K562 (cell line): ENCODE measurements at regions not wholly inside any gene's neighbourhood (a gene's known extent, or its start where the extent isn't known, plus 50 kb on each side); places are given as distances from the start of the nearest gene placed in this dataset.
A peak's percentile ranks its signal among the peaks of the same experiment; 100 is the strongest.

Experiments
- ATAC-seq: fragments of 200-7000 bp; cut with Tn5 transposase; 3 replicates; pipeline ENCODE4 v1.9.1; 2020; ENCODE audit warnings: moderate library complexity
- BruUV-seq: library from RNA; stranded (reverse); fragments of 400-500 nt; replicated peaks from 2 replicates; lab custom pipeline; 2021; lab: Mats Ljungman, UMichigan
- CTCF ChIA-PET: fragments of 300-600 bp; formaldehyde crosslinking; extraction: SDS; loops from one replicate; lab custom pipeline; 2021; ENCODE audit warnings: low intra/inter-chr PET ratio; lab: Yijun Ruan, JAX
- POLR2A ChIA-PET: fragments of 300-600, 350-650 bp; sonication (Branson Sonifier 250); formaldehyde crosslinking; extraction: SDS; loops from one replicate; lab custom pipeline; 2021; ENCODE audit warnings: antibody characterized with exemption, inconsistent platforms; lab: Yijun Ruan, JAX
- DNase-seq, 4 experiments: peaks; one replicate each; pipeline versions ENCODE4 v3.0.0 to v3.0.0-alpha.2; 2011 to 2018; ENCODE audit warnings: low spot score in 3 of 4, mixed read lengths in 3 of 4; ENCODE audit errors: extremely low read depth in 1 of 4
- FAIRE-seq: peaks from 2 replicates; lab custom pipeline; 2011; peaks lifted over from hg19 to GRCh38; lab: Jason Lieb, UNC
- H2AFZ ChIP-seq: 2 replicates; pipeline ENCODE4 v1.6.0; 2011; ENCODE audit warnings: low read depth, low read length, control low read depth, inconsistent platforms
- H3K27ac ChIP-seq: fragments of 200-600 bp; 3 replicates; pipeline ENCODE4 v1.8.0; 2011; ENCODE audit warnings: low read depth, mild to moderate bottlenecking, control low read depth, inconsistent platforms, low read length, moderate library complexity, mixed read lengths; ENCODE audit errors: extremely low read depth
- H3K27me3 ChIP-seq, 2 experiments: fragments of 300-600 bp in 1 of 2; 2 replicates in 1 of 2; 3 replicates in 1 of 2; pipeline versions ENCODE4 v1.6.0 to v1.8.0; 2011; ENCODE audit warnings: inconsistent platforms in 2 of 2, low read length in 2 of 2, mild to moderate bottlenecking in 1 of 2, mixed read lengths in 1 of 2, moderate library complexity in 1 of 2; ENCODE audit not compliant: control insufficient read depth in 2 of 2, insufficient read depth in 2 of 2
- H3K36me3 ChIP-seq: fragments of 300-600 bp; 3 replicates; pipeline ENCODE4 v1.8.0; 2011; ENCODE audit warnings: mild to moderate bottlenecking, low read length, inconsistent platforms; ENCODE audit not compliant: control insufficient read depth, insufficient read depth
- H3K4me1 ChIP-seq, 2 experiments: fragments of 200-600 bp in 1 of 2; replicated peaks in 1 of 2; 2 replicates in 1 of 2; 3 replicates in 1 of 2; pipeline versions ENCODE4 v1.5.1 to v1.8.0; 2011; ENCODE audit warnings: inconsistent platforms in 2 of 2, low read length in 2 of 2, mild to moderate bottlenecking in 1 of 2, mixed read lengths in 1 of 2, moderate library complexity in 1 of 2; ENCODE audit not compliant: control insufficient read depth in 2 of 2, insufficient read depth in 2 of 2
- H3K4me2 ChIP-seq: 2 replicates; pipeline ENCODE4 v1.6.1; 2011; ENCODE audit warnings: low read length, control low read depth, inconsistent platforms, mixed read lengths; ENCODE audit not compliant: insufficient read depth
- H3K4me3 ChIP-seq: fragments of 200-600 bp; sonication (generic), shearing (Covaris generic); 2 replicates; pipeline ENCODE4 v1.5.1; 2016; ENCODE audit warnings: control low read depth, inconsistent platforms
- H3K79me2 ChIP-seq: fragments of 200-600 bp; 3 replicates; pipeline ENCODE4 v1.8.0; 2011; ENCODE audit warnings: low read length, inconsistent platforms; ENCODE audit not compliant: control insufficient read depth, insufficient read depth
- H3K9ac ChIP-seq, 2 experiments: 2 replicates each; pipeline versions ENCODE4 v1.6.0 to v1.6.1; 2011; ENCODE audit warnings: low read depth in 2 of 2, low read length in 2 of 2, control low read depth in 1 of 2, inconsistent platforms in 1 of 2, mild to moderate bottlenecking in 1 of 2, mixed read lengths in 1 of 2; ENCODE audit not compliant: insufficient read depth in 1 of 2
- H3K9me1 ChIP-seq: one replicate; pipeline ENCODE4 v1.6.0; 2011; ENCODE audit warnings: inconsistent platforms, mild to moderate bottlenecking, low read length, moderate library complexity; ENCODE audit not compliant: control insufficient read depth, insufficient read depth
- H3K9me3 ChIP-seq: replicated peaks from 2 replicates; pipeline ENCODE4 v1.5.1; 2011; ENCODE audit warnings: low read depth, low read length, inconsistent platforms; ENCODE audit not compliant: control insufficient read depth, insufficient read depth
- H4K20me1 ChIP-seq: replicated peaks from 2 replicates; pipeline ENCODE4 v1.6.1; 2011; ENCODE audit warnings: low read length, inconsistent platforms, mixed read lengths; ENCODE audit not compliant: control insufficient read depth, insufficient read depth
- CEBPB ChIP-seq: fragments of 450-650 bp; IDR thresholded peaks from 2 replicates; pipeline ENCODE4 v1.6.1; 2016; ENCODE audit warnings: missing genetic modification characterization, missing compliant biosample characterization
- CEBPG ChIP-seq, 3 experiments: fragments of 200-800 bp in 1 of 3; sonication (Bioruptor generic) in 1 of 3; sonication (generic) in 1 of 3; formaldehyde crosslinking in 1 of 3; IDR thresholded peaks in 2 of 3; conservative IDR thresholded peaks in 1 of 3; 2 replicates each; pipeline versions ENCODE4 v1.6.1 to v1.8.0; 2016 to 2022; ENCODE audit warnings: missing compliant biosample characterization in 2 of 3, missing genetic modification characterization in 2 of 3, mild to moderate bottlenecking in 1 of 3, missing genetic modification reagents in 1 of 3
- NCOA2 ChIP-seq, 2 experiments: fragments of 450-650 bp; IDR thresholded peaks; 2 replicates each; pipeline ENCODE4 v1.6.1; 2018; ENCODE audit warnings: mild to moderate bottlenecking in 2 of 2, moderate library complexity in 1 of 2; ENCODE audit not compliant: partially characterized antibody in 2 of 2
- NR2F6 ChIP-seq: fragments of 450-650 bp; formaldehyde crosslinking; IDR thresholded peaks from 2 replicates; pipeline ENCODE4 v1.4.0; 2020; ENCODE audit warnings: mild to moderate bottlenecking
- PTRF ChIP-seq: fragments of 450-650 bp; IDR thresholded peaks from 2 replicates; pipeline ENCODE4 v1.6.1; 2016; ENCODE audit warnings: mild to moderate bottlenecking, missing genetic modification characterization, missing compliant biosample characterization
- SIN3B ChIP-seq: fragments of 450-650 bp; IDR thresholded peaks from 2 replicates; pipeline ENCODE4 v1.6.1; 2017; ENCODE audit warnings: low read depth, mild to moderate bottlenecking, moderate library complexity
- SRF ChIP-seq, 2 experiments: fragments of 250-450, 450-650 bp in 1 of 2; sonication (Bioruptor Pico) in 1 of 2; sonication (generic) in 1 of 2; formaldehyde crosslinking; IDR thresholded peaks; 2 replicates each; pipeline versions ENCODE4 v1.5.0 to v1.5.1; 2020 to 2022; ENCODE audit warnings: mild to moderate bottlenecking in 1 of 2, missing genetic modification reagents in 1 of 2
- STAT5B ChIP-seq: fragments of 250-450 bp; sonication (Bioruptor Pico); IDR thresholded peaks from 2 replicates; pipeline ENCODE4 v1.8.0; 2021; ENCODE audit warnings: mild to moderate bottlenecking, inconsistent platforms
- USF2 ChIP-seq: sonication (generic); formaldehyde crosslinking; IDR thresholded peaks from 2 replicates; pipeline ENCODE4 v1.5.0; 2020; ENCODE audit warnings: missing genetic modification reagents
- WHSC1 ChIP-seq: IDR thresholded peaks from one replicate; pipeline ENCODE4 v1.6.1; 2012; ENCODE audit warnings: low read length, control low read depth, inconsistent platforms
- ZKSCAN3 ChIP-seq: fragments of 250-450 bp; sonication (Bioruptor Pico); IDR thresholded peaks from 2 replicates; pipeline ENCODE4 v1.4.0; 2020
- ZNF146 ChIP-seq: IDR thresholded peaks from one replicate; pipeline ENCODE4 v1.6.1; 2018; ENCODE audit warnings: missing compliant biosample characterization; ENCODE audit not compliant: unreplicated experiment
- ZNF274 ChIP-seq: IDR thresholded peaks from 2 replicates; pipeline ENCODE4 v1.6.1; 2011; ENCODE audit warnings: low read depth, mild to moderate bottlenecking, low read length, moderate library complexity, borderline replicate concordance
- WGBS: fragments of 100-300 bp; shearing (Covaris generic); methylation state at CpG from one replicate; pipeline ENCODE4 v1.1.6; 2016; ENCODE audit warnings: low coverage, mixed read lengths; ENCODE audit not compliant: insufficient coverage; ENCODE audit errors: missing lambda C conversion rate; 5-methylcytosine and 5-hydroxymethylcytosine counted together
- in situ Hi-C: fragments of 300-500 bp; cut with MboI; formaldehyde crosslinking; loops from 4 replicates; pipeline ENCODE4 v1.15.0; 2018; ENCODE audit warnings: inconsistent platforms, mixed read lengths
- intact Hi-C: fragments of 100-400 bp; cut with micrococcal nuclease; formaldehyde crosslinking; loops from 2 replicates; pipeline ENCODE4 v1.14.2; 2022

GRCh38 chr13:50228527-50228926 is 213.3 kb downstream of the KCNRG start (continued):
- no peak for TF ChIP-seq USF2 (CRISPR knock-in tag)
- no peak for TF ChIP-seq NR2F6 (CRISPR knock-in tag)
- no peak for TF ChIP-seq STAT5B (CRISPR knock-in tag)
- no peak for TF ChIP-seq NCOA2 (IDR thresholded peaks at IDR 0.05; ENCODE audit: partially characterized antibody in 2 of 2)
- no peak for TF ChIP-seq WHSC1
- TF ChIP-seq ZNF274: no peak
- no peak for TF ChIP-seq ZNF146 (CRISPR knock-in tag)
- TF ChIP-seq SIN3B: no peak
- no peak for TF ChIP-seq ZKSCAN3 (CRISPR knock-in tag)

DNA sequence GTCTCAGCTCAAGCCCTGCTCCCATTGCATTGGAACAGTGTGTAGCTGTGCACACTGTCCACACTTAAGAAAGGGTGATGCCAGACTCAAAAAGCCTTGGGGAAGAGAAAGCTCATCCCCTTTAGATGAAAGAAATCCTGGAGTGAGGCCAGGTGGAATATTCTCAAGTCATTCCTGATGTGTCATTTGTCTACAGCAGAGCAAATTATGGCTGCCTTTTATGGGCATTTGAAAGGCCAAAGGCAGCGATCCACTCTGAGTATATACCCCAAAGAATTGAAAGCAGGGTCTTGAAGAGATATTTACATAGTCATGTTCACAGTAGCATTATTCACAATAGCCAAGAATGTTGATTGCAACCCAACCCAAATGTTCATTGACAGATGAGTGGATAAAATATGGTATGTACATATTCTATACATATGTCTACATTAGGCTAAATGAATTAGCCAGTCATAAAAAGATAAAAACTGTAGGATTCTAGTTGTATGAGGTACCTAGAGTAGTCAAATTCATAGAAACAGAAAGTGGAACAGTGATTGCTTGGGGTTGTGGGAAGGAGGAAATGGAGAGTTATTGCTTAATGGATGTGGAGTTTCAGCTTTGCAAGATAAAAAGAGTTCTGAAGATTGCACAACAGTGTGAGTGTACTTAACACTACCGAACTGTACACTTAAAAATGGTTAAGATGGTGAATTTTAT is 214.9 kb downstream of the KCNRG start:
- no peak for DNase-seq
- POLR2A ChIA-PET: interaction anchor here (0.9 kb wide), 1 partner anchor 9 kb away, joined by 4 read pairs; no protein-coding TSS in a partner anchor
- no peak overlapping the region for H3K4me3 ChIP-seq
- in situ Hi-C loops: no loop called here
- H3K27ac ChIP-seq: no peak overlapping the region
- H4K20me1 ChIP-seq: no peaks in the 10 kb centered on the region
- no peaks in the 10 kb centered on the region for H3K36me3 ChIP-seq
- H3K4me2 ChIP-seq: no peak overlapping the region
- CTCF ChIA-PET: no interaction called here
- no TSS peak for BruUV-seq
- peak; percentile 98 for TF ChIP-seq CEBPB (tag)
- TF ChIP-seq SRF (CRISPR knock-in tag; IDR thresholded peaks at IDR 0.05): peak in 1 of 2 experiments; percentile 64; a peak in 2 of 4 replicates
- no peak for TF ChIP-seq CEBPG (CRISPR knock-in tag; IDR thresholded peaks at IDR 0.05)
- TF ChIP-seq CEBPG (tag; conservative IDR thresholded peaks at IDR 0.05 in 1 of 2, IDR thresholded peaks at IDR 0.05 in 1 of 2): peak; percentile 94 to 99
- TF ChIP-seq PTRF (tag): no peak
- H3K9ac ChIP-seq: no peak overlapping the region
- FAIRE-seq: no peak
- no peaks in the 10 kb centered on the region for H3K79me2 ChIP-seq
- intact Hi-C loops: no loop called here
- H3K4me1 ChIP-seq: peaks cover 0 to 3% of the 10 kb centered on the region in 2 experiments; a peak in 2 of 5 replicates
- no peak overlapping the region for H2AFZ ChIP-seq
- no peaks in the 10 kb centered on the region for H3K9me3 ChIP-seq
- ATAC-seq: no peak
- 25% methylated on average over 2 of the region's 2 CpGs for WGBS
- H3K27me3 ChIP-seq: no peaks in the 10 kb centered on the region
- H3K9me1 ChIP-seq: no peaks in the 10 kb centered on the region
